BLaER1 treated with 17β-estradiol and CSF1 and Interleukin-3, amounts not matched to agents 10 nM and 100 nM (cell line): ENCODE measurements at regions not wholly inside any gene's neighbourhood (a gene's known extent, or its start where the extent isn't known, plus 50 kb on each side); places are given as distances from the start of the nearest gene placed in this dataset.

Experiments used
- H3K27ac ChIP-seq, 11 experiments: shearing (Covaris generic); formaldehyde crosslinking; 2 replicates each; pipeline ENCODE4 v1.8.1; 2022
- H3K27me3 ChIP-seq, 11 experiments: shearing (Covaris generic); formaldehyde crosslinking; 2 replicates each; pipeline ENCODE4 v1.8.1; 2022
- H3K36me3 ChIP-seq, 11 experiments: shearing (Covaris generic); formaldehyde crosslinking; 2 replicates each; pipeline ENCODE4 v1.8.1; 2022
- H3K4me1 ChIP-seq, 10 experiments: shearing (Covaris generic); formaldehyde crosslinking; 2 replicates each; pipeline ENCODE4 v1.8.1; 2022
- H3K4me2 ChIP-seq, 11 experiments: shearing (Covaris generic); formaldehyde crosslinking; 2 replicates each; pipeline ENCODE4 v1.8.1; 2022
- H3K4me3 ChIP-seq, 10 experiments: shearing (Covaris generic); formaldehyde crosslinking; 2 replicates each; pipeline ENCODE4 v1.8.1; 2022
- H3K9ac ChIP-seq, 11 experiments: shearing (Covaris generic); formaldehyde crosslinking; 2 replicates each; pipeline ENCODE4 v1.8.1; 2022
- H3K9me3 ChIP-seq, 11 experiments: shearing (Covaris generic); formaldehyde crosslinking; replicated peaks in 1 of 11; 2 replicates each; pipeline ENCODE4 v1.8.1; 2022
- H4K20me1 ChIP-seq, 11 experiments: shearing (Covaris generic); formaldehyde crosslinking; 2 replicates each; pipeline ENCODE4 v1.8.1; 2022
- Cebpa-rat ChIP-seq, 11 experiments: shearing (Covaris generic); IDR thresholded peaks; 2 replicates each; pipeline ENCODE4 v1.8.1; 2022

DNA sequence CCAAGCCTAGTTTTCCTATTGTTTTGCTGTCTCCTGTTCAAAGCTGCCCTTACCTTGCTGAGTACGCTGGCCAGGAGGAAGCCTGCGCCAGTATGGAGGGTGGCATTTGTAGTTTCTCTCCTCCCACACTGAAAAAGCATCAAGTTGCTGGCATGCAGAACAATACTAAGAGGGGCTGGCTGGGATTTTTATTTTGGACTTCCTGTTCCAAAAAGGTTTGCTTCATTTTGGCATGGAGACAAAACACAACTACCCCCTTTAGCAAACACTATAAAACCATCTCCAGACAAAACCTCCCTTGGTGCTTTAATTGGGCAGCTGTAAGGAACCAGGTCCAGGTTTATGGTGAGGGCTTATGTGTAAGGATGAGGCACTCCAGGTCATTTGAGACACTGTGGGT lies 457.6 kb downstream of the PDCD6IP start:
- no peak for TF ChIP-seq Cebpa-rat (IDR thresholded peaks at IDR 0.05)
- no peak overlapping the region for H3K27ac ChIP-seq

DNA sequence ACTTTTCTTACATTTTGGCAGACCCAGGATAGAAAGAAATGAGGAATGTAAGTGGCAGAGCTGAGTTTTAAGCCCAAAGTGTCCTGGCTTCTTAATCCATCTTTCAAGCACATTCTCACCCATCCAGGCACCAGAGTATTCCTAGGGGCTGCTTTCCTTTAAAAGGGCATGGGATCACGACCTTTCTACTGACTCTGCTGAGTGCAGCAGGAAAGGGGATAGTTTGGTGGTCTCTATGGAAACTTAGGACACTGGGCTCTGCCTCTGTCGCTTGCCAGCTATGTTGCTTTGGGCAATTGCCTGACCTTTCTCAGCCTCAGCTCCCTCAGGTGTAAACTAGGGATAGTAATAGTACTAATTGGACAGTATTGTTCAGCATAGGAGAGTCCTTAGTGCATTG lies 458.4 kb downstream of the PDCD6IP start:
- TF ChIP-seq Cebpa-rat (IDR thresholded peaks at IDR 0.05): no peak

More for the DNA sequence above, 457.6 kb downstream of the PDCD6IP start:
- Histone ChIP-seq H3K27me3 (no peaks in the 10 kb centered on the region), H3K9me3 (no peaks in the 10 kb centered on the region), H3K36me3 (no peaks in the 10 kb centered on the region), H4K20me1 (no peaks in the 10 kb centered on the region), H3K4me3 (no peak overlapping the region), H3K4me2 (no peak overlapping the region), H3K4me1 (peaks cover 3 to 9% (median 4%) of the 10 kb centered on the region in 10 experiments; a peak in 13 of 20 replicates), H3K9ac (no peak overlapping the region)

DNA sequence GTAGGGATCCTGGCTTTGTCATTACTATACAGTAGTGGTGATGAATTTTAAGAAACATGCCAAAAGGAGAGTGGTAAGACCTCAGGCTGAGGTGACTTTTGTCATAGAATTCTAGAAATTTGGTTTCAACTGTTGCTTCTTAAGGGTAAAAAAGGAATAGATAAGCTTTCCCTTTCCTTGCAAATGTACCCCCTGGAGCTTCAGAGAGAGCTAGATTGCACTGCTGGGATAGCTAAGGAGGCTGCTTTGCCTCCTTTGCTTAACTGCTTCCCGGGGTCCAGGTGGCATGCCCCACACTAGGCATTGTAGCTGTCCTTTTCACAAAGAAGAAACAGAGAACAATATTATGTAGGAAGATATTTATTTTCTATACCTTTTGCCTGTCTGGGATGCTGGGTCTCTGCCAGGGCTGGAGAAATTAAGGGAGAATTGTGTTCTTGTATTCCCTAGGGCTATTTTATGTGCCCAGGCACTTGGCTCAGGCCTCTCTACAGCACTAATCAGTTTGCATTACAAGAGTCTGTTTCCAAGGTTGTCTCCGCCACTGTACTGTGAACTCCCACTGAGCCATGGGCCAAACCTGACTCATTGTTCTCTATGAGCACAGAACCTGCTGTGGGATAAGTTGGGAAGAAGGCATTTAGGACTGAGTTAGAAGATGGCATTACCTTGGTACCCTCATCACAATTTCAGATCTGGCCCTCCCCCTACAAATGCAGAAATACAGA lies 460.0 kb downstream of the PDCD6IP start:
- Histone ChIP-seq H3K36me3 (no peaks in the 10 kb centered on the region), H3K9me3 (no peaks in the 10 kb centered on the region), H3K27ac (no peak overlapping the region), H3K9ac (no peak overlapping the region), H3K4me3 (no peak overlapping the region), H3K4me1 (peaks cover 20 to 33% (median 27%) of the 10 kb centered on the region in 10 experiments; a peak in 19 of 20 replicates), H4K20me1 (no peaks in the 10 kb centered on the region), H3K27me3 (no peaks in the 10 kb centered on the region), H3K4me2 (no peak overlapping the region)
- TF ChIP-seq Cebpa-rat (IDR thresholded peaks at IDR 0.05): no peak

More for the DNA sequence above, 458.4 kb downstream of the PDCD6IP start:
- H3K4me3 ChIP-seq: no peak overlapping the region
- H3K27ac ChIP-seq: no peak overlapping the region
- H3K27me3 ChIP-seq: no peaks in the 10 kb centered on the region
- H3K9ac ChIP-seq: no peak overlapping the region
- peaks cover 5 to 17% (median 11%) of the 10 kb centered on the region in 10 experiments; a peak in 15 of 20 replicates for H3K4me1 ChIP-seq
- no peaks in the 10 kb centered on the region for H3K9me3 ChIP-seq
- no peaks in the 10 kb centered on the region for H4K20me1 ChIP-seq
- H3K4me2 ChIP-seq: no peak overlapping the region
- H3K36me3 ChIP-seq: no peaks in the 10 kb centered on the region

DNA sequence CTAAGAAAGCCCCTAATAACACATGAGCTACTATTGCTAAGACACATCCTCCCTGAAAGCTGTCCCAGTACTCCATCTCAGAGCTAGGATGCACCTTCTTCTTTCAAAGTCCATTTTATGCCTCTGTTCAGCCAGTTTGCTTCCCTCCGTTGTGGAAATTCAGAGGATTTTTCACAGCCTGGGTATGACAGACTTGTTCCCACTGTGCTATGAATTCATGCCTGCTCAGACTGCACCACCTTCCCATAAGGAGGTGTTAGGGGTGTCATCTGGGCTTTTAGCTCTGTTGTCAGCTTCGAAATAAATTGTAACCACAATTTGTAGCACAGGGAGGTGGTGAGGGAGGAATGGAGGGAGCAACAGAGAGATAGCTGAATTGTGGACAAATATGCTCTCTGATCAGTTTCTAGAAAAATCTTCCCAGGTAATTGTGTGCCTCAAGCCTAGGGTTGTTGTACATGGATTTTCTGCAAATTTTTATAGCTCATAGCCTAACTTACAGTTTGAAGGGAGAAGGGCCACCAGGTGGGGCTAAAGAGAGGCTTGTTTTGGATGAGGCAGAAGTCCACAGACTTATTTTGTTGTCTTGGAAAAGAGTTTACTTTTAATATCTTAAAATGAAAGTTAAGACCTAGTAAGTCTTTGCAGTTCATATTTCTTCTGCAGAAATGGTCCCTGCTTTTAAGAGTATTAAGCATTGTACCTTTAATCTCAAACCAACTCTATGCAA lies 462.0 kb downstream of the PDCD6IP start:
- Histone ChIP-seq H3K9ac (no peak overlapping the region), H3K4me1 (peaks cover 37 to 52% (median 47%) of the 10 kb centered on the region in 10 experiments), H3K36me3 (no peaks in the 10 kb centered on the region), H3K4me3 (no peak overlapping the region), H3K9me3 (no peaks in the 10 kb centered on the region), H3K4me2 (peak overlapping the region in 6 of 11 experiments; percentile 4 to 49 (median 18); a peak in 10 of 22 replicates), H3K27me3 (no peaks in the 10 kb centered on the region), H4K20me1 (no peaks in the 10 kb centered on the region), H3K27ac (no peak overlapping the region)
- no peak for TF ChIP-seq Cebpa-rat (IDR thresholded peaks at IDR 0.05)

DNA sequence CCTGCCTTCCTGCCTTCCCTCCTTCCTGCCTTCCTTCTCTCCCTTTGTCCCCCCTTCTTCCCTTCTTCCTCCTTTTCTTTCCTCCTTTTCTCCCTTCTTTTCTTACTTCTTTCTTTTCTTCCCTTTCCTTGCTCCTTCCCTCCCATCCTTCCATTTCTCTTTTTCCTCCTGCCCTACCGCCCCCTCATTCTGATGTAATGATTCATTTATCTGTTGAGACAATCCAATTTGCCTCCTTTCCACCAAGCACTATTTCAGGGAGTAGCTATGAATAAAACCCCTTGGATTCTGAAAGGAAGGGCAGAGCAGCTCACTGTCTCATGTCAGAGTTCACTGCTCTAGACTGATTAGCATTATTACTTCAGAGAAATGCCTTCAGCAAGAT lies 462.6 kb downstream of the PDCD6IP start:
- no peaks in the 10 kb centered on the region for H4K20me1 ChIP-seq
- H3K4me1 ChIP-seq: peaks cover 38 to 52% (median 47%) of the 10 kb centered on the region in 10 experiments
- no peaks in the 10 kb centered on the region for H3K9me3 ChIP-seq
- H3K4me2 ChIP-seq: peak overlapping the region in 6 of 11 experiments; percentile 4 to 49 (median 18); a peak in 10 of 22 replicates
- no peak overlapping the region for H3K27ac ChIP-seq
- no peak for TF ChIP-seq Cebpa-rat (IDR thresholded peaks at IDR 0.05)
- H3K27me3 ChIP-seq: no peaks in the 10 kb centered on the region
- no peak overlapping the region for H3K9ac ChIP-seq
- H3K36me3 ChIP-seq: no peaks in the 10 kb centered on the region
- H3K4me3 ChIP-seq: no peak overlapping the region

DNA sequence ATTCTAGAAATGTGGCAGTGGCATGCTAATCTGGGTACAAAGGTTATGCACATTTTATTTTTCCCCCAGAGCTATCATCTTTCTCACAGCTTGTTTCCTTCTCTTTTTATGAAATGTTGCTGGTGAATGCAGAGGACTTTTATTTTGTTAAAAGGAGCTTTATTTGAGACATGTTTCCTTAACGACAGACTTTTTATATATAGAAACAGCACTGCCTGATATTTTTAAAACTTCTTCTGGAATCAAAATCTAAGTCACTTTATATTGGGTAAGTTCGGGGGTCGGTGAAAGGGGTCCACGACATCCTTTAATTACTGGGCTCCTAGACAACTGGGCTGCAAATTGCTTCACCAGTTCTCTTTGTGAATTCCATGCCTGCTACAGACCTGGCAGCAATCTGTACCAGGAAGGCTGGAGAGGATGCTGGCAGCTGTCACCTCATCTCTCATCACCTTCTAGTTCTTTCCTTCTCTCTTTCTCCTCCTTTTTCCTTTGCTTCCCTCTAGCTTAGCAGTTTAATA lies 464.7 kb downstream of the PDCD6IP start:
- no peak overlapping the region for H3K4me3 ChIP-seq
- no peaks in the 10 kb centered on the region for H4K20me1 ChIP-seq
- H3K4me2 ChIP-seq: peak overlapping the region; percentile 23 to 71 (median 49); a peak in 14 of 22 replicates
- no peak for TF ChIP-seq Cebpa-rat (IDR thresholded peaks at IDR 0.05)
- H3K9me3 ChIP-seq: no peaks in the 10 kb centered on the region
- no peak overlapping the region for H3K9ac ChIP-seq
- H3K27ac ChIP-seq: peak overlapping the region in 7 of 11 experiments; percentile 46 to 68 (median 61); a peak in 6 of 22 replicates
- no peaks in the 10 kb centered on the region for H3K36me3 ChIP-seq
- H3K4me1 ChIP-seq: peaks cover 45 to 60% (median 55%) of the 10 kb centered on the region in 10 experiments
- H3K27me3 ChIP-seq: no peaks in the 10 kb centered on the region

DNA sequence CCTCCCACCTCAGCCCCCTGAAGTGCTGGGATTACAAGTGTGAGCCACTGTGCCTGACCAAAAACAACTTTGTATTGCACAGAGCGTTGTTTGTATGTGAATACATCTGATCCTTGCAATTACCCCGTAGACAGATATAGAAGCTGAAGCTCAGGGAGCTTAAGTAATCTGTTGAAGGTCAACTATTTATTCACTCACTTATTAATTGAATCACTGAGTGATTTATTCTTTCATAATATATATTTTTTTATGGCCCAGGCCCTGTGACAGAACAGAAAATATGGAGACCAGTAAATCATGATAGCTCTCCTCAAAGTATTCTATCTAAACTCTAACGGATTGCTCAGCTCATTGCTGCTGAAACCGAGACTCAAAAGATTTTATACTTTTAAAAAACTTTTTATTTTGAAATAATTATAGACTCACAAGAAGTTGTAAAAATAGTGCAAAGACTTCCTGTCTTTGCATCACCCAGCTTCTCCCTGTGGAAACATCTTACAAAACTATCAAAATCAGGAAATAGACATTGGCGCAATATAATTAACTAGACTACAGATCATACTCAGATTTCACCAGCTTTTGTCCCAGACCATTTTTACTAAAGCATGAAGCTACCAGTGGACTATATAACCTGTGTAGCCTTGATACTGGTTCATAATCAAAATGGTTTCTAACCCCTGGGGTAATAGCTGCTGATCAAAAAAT lies 466.1 kb downstream of the PDCD6IP start:
- H3K4me3 ChIP-seq: no peak overlapping the region
- TF ChIP-seq Cebpa-rat (IDR thresholded peaks at IDR 0.05): no peak
- H3K9ac ChIP-seq: no peak overlapping the region
- H3K27me3 ChIP-seq: no peaks in the 10 kb centered on the region
- H3K27ac ChIP-seq: peak overlapping the region in 10 of 11 experiments; percentile 15 to 68 (median 58); a peak in 18 of 22 replicates
- H3K36me3 ChIP-seq: no peaks in the 10 kb centered on the region
- no peaks in the 10 kb centered on the region for H4K20me1 ChIP-seq
- peaks cover 48 to 62% (median 58%) of the 10 kb centered on the region in 10 experiments for H3K4me1 ChIP-seq
- peak overlapping the region; percentile 42 to 71 (median 60); a peak in 21 of 22 replicates for H3K4me2 ChIP-seq
- no peaks in the 10 kb centered on the region for H3K9me3 ChIP-seq

DNA sequence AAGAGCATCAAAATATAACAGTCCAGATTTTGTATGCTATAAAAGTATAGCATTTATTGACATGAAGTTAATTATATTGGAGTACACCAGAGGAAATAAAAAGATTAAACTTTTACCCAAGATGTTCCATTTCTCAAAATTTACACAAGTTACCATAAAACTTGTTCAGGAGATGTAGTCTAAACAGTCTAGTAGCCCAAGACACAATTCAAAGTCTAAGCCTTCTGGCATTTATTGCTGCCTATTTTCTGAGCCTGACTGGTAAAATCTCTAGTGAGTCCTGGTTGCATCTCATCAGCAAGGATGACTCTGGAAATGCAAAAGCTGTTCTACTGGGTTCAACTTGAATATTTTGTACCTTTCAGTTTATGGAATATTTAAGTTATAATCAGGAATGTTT lies 468.7 kb downstream of the PDCD6IP start:
- H3K4me2 ChIP-seq: peak overlapping the region in 3 of 11 experiments; percentile 38 to 56 (median 49); a peak in 5 of 22 replicates
- H3K27me3 ChIP-seq: no peaks in the 10 kb centered on the region
- H3K9ac ChIP-seq: no peak overlapping the region
- no peak overlapping the region for H3K4me3 ChIP-seq
- H3K36me3 ChIP-seq: no peaks in the 10 kb centered on the region
- H3K9me3 ChIP-seq: peaks cover 0 to 7% (median 0%) of the 10 kb centered on the region in 11 experiments; a peak in 3 of 22 replicates
- no peak overlapping the region for H3K27ac ChIP-seq
- no peak for TF ChIP-seq Cebpa-rat (IDR thresholded peaks at IDR 0.05)
- no peaks in the 10 kb centered on the region for H4K20me1 ChIP-seq
- peaks cover 39 to 48% (median 44%) of the 10 kb centered on the region in 10 experiments for H3K4me1 ChIP-seq
